Middle frontal gyrus (tissue), 1 donor: ENCODE measurements at regions not wholly inside any gene's neighbourhood (a gene's known extent, or its start where the extent isn't known, plus 50 kb on each side); places are given as distances from the start of the nearest gene placed in this dataset.
"Not testable (repeated sequence)": the region's sequence is repeated elsewhere in the genome, so short reads cannot be mapped to it uniquely, and the experiment has no call there.

Experiments
- DNase-seq: peaks from one replicate; pipeline ENCODE4 v3.0.0-alpha.2; 2015; ENCODE audit warnings: low spot score; ENCODE audit errors: extremely low spot score

GRCh38 chr6:15929685-15930084 lies 199.2 kb upstream of the MYLIP start:
- no peak for DNase-seq

GRCh38 chr6:15927531-15928225 lies 201.2 kb upstream of the MYLIP start:
- no peak for DNase-seq

GRCh38 chr6:15926256-15926655 lies 202.6 kb upstream of the MYLIP start:
- no peak for DNase-seq

- no peak for DNase-seq
Measured at GRCh38 chr6:15924893-15925292, 204.0 kb upstream of the MYLIP start.

GRCh38 chr6:15922510-15923250 lies 206.2 kb upstream of the MYLIP start:
- DNase-seq: no peak

- no peak for DNase-seq
Measured at GRCh38 chr6:15921243-15921642, 207.6 kb upstream of the MYLIP start.

- DNase-seq: no peak
Measured at GRCh38 chr6:15916581-15916980, 212.3 kb upstream of the MYLIP start.

- no peak for DNase-seq
Measured at GRCh38 chr6:15915508-15916178, 213.2 kb upstream of the MYLIP start.

GRCh38 chr6:15914553-15914952 lies 214.3 kb upstream of the MYLIP start:
- no peak for DNase-seq

- no peak for DNase-seq
Measured at GRCh38 chr6:15913573-15913972, 215.3 kb upstream of the MYLIP start.

- DNase-seq: no peak
Measured at GRCh38 chr6:15912505-15913400, 216.1 kb upstream of the MYLIP start.

GRCh38 chr6:15911753-15912504 lies 217.0 kb upstream of the MYLIP start:
- DNase-seq: no peak

- DNase-seq: no peak
Measured at GRCh38 chr6:15909290-15910070, 219.4 kb upstream of the MYLIP start.

- DNase-seq: no peak
Measured at GRCh38 chr6:15908871-15909270, 220.0 kb upstream of the MYLIP start.

- DNase-seq: no peak
Measured at GRCh38 chr6:15907914-15908518, 220.9 kb upstream of the MYLIP start.

GRCh38 chr6:15907220-15907913 lies 221.5 kb upstream of the MYLIP start:
- DNase-seq: not testable (repeated sequence)

- DNase-seq: no peak
Measured at GRCh38 chr6:15906420-15907016, 222.4 kb upstream of the MYLIP start.
